Panc1 (cell line): ENCODE measurements at regions not wholly inside any gene's neighbourhood (a gene's known extent, or its start where the extent isn't known, plus 50 kb on each side); places are given as distances from the start of the nearest gene placed in this dataset.

Source experiments
- POLR2AphosphoS5 ChIP-seq: IDR thresholded peaks from 2 replicates; pipeline ENCODE4 v1.6.1; 2012; ENCODE audit warnings: mild to moderate bottlenecking, low read depth, low read length, moderate library complexity
- SIN3A ChIP-seq: IDR thresholded peaks from 2 replicates; pipeline ENCODE4 v1.6.1; 2012; ENCODE audit warnings: low read depth, mild to moderate bottlenecking, low read length, moderate library complexity, borderline replicate concordance; ENCODE audit not compliant: insufficient read depth
- TF ChIP-seq, protein P1 (sequence below): fragments of 450-650 bp; IDR thresholded peaks from 2 replicates; pipeline ENCODE4 v1.5.1; 2017; ENCODE audit warnings: mild to moderate bottlenecking
- TF ChIP-seq, protein P2 (sequence below), 2 experiments: IDR thresholded peaks; 2 replicates each; pipeline ENCODE4 v1.6.1; 2011 to 2012; ENCODE audit warnings: low read depth in 2 of 2, control low read depth in 1 of 2, low read length in 1 of 2, mild to moderate bottlenecking in 1 of 2, moderate library complexity in 1 of 2; ENCODE audit not compliant: insufficient read depth in 1 of 2

- TF ChIP-seq, protein P1, sequence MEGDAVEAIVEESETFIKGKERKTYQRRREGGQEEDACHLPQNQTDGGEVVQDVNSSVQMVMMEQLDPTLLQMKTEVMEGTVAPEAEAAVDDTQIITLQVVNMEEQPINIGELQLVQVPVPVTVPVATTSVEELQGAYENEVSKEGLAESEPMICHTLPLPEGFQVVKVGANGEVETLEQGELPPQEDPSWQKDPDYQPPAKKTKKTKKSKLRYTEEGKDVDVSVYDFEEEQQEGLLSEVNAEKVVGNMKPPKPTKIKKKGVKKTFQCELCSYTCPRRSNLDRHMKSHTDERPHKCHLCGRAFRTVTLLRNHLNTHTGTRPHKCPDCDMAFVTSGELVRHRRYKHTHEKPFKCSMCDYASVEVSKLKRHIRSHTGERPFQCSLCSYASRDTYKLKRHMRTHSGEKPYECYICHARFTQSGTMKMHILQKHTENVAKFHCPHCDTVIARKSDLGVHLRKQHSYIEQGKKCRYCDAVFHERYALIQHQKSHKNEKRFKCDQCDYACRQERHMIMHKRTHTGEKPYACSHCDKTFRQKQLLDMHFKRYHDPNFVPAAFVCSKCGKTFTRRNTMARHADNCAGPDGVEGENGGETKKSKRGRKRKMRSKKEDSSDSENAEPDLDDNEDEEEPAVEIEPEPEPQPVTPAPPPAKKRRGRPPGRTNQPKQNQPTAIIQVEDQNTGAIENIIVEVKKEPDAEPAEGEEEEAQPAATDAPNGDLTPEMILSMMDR = no peak
- TF ChIP-seq, protein P2, sequence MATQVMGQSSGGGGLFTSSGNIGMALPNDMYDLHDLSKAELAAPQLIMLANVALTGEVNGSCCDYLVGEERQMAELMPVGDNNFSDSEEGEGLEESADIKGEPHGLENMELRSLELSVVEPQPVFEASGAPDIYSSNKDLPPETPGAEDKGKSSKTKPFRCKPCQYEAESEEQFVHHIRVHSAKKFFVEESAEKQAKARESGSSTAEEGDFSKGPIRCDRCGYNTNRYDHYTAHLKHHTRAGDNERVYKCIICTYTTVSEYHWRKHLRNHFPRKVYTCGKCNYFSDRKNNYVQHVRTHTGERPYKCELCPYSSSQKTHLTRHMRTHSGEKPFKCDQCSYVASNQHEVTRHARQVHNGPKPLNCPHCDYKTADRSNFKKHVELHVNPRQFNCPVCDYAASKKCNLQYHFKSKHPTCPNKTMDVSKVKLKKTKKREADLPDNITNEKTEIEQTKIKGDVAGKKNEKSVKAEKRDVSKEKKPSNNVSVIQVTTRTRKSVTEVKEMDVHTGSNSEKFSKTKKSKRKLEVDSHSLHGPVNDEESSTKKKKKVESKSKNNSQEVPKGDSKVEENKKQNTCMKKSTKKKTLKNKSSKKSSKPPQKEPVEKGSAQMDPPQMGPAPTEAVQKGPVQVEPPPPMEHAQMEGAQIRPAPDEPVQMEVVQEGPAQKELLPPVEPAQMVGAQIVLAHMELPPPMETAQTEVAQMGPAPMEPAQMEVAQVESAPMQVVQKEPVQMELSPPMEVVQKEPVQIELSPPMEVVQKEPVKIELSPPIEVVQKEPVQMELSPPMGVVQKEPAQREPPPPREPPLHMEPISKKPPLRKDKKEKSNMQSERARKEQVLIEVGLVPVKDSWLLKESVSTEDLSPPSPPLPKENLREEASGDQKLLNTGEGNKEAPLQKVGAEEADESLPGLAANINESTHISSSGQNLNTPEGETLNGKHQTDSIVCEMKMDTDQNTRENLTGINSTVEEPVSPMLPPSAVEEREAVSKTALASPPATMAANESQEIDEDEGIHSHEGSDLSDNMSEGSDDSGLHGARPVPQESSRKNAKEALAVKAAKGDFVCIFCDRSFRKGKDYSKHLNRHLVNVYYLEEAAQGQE (IDR thresholded peaks at IDR 0.05; ENCODE audit: insufficient read depth in 1 of 2, low read depth in 2 of 2, low read length in 1 of 2) = no peak
- no peak for TF ChIP-seq POLR2AphosphoS5
- TF ChIP-seq SIN3A = no peak
These were observed 489.7 kb downstream of the NPHP4 start for GRCh38 chr1:5502311-5503194.
